8988T (cell line): ENCODE measurements at regions not wholly inside any gene's neighbourhood (a gene's known extent, or its start where the extent isn't known, plus 50 kb on each side); places are given as distances from the start of the nearest gene placed in this dataset.
"Not testable (repeated sequence)": the region's sequence is repeated elsewhere in the genome, so short reads cannot be mapped to it uniquely, and the experiment has no call there.

Experiments
- DNase-seq: peaks from one replicate; pipeline ENCODE4 v3.0.0; 2011

- DNase-seq: no peak
Observed at GRCh38 chr13:24563087-24563486, 50.5 kb upstream of the PARP4 start.

- DNase-seq: not testable (repeated sequence)
Observed at GRCh38 chr13:24563971-24564370, 51.4 kb upstream of the PARP4 start.

- DNase-seq: no peak
Observed at GRCh38 chr13:24564881-24565280, 52.3 kb upstream of the PARP4 start.

GRCh38 chr13:24567593-24567992 lies 55.0 kb upstream of the PARP4 start:
- DNase-seq: not testable (repeated sequence)

- no peak for DNase-seq
Observed at GRCh38 chr13:24574847-24575246, 62.3 kb upstream of the PARP4 start.

GRCh38 chr13:24580315-24580714 lies 67.7 kb upstream of the PARP4 start:
- DNase-seq: not testable (repeated sequence)

- not testable (repeated sequence) for DNase-seq
Observed at GRCh38 chr13:24581578-24581977, 69.0 kb upstream of the PARP4 start.

GRCh38 chr13:24591697-24592096 lies 79.1 kb upstream of the PARP4 start:
- not testable (repeated sequence) for DNase-seq

- DNase-seq: not testable (repeated sequence)
Observed at GRCh38 chr13:24597906-24598670, 82.1 kb upstream of the ATP12A start.

GRCh38 chr13:24599019-24599791 lies 81.0 kb upstream of the ATP12A start:
- DNase-seq: not testable (repeated sequence)

GRCh38 chr13:24605923-24606372 lies 74.3 kb upstream of the ATP12A start:
- DNase-seq: no peak

GRCh38 chr13:24606486-24607170 lies 73.6 kb upstream of the ATP12A start:
- no peak for DNase-seq

GRCh38 chr13:24610956-24611355 lies 69.3 kb upstream of the ATP12A start:
- DNase-seq: no peak

GRCh38 chr13:24612726-24613125 lies 67.5 kb upstream of the ATP12A start:
- no peak for DNase-seq

GRCh38 chr13:24613128-24613527 lies 67.1 kb upstream of the ATP12A start:
- no peak for DNase-seq

GRCh38 chr13:24613755-24614154 lies 66.5 kb upstream of the ATP12A start:
- DNase-seq: no peak

GRCh38 chr13:24614306-24615080 lies 65.7 kb upstream of the ATP12A start:
- DNase-seq: no peak

GRCh38 chr13:24615114-24615513 lies 65.1 kb upstream of the ATP12A start:
- DNase-seq: no peak

- no peak for DNase-seq
Observed at GRCh38 chr13:24615911-24616472, 64.2 kb upstream of the ATP12A start.

GRCh38 chr13:24616514-24616913 lies 63.7 kb upstream of the ATP12A start:
- no peak for DNase-seq

GRCh38 chr13:24617256-24618010 lies 62.8 kb upstream of the ATP12A start:
- no peak for DNase-seq
